Renal pelvis (tissue), 1 donor: ENCODE measurements at regions not wholly inside any gene's neighbourhood (a gene's known extent, or its start where the extent isn't known, plus 50 kb on each side); places are given as distances from the start of the nearest gene placed in this dataset.
A peak's percentile ranks its signal among the peaks of the same experiment; 100 is the strongest.

Experiments used
- DNase-seq: peaks from one replicate; pipeline ENCODE4 v3.0.0-alpha.2; 2013

DNA sequence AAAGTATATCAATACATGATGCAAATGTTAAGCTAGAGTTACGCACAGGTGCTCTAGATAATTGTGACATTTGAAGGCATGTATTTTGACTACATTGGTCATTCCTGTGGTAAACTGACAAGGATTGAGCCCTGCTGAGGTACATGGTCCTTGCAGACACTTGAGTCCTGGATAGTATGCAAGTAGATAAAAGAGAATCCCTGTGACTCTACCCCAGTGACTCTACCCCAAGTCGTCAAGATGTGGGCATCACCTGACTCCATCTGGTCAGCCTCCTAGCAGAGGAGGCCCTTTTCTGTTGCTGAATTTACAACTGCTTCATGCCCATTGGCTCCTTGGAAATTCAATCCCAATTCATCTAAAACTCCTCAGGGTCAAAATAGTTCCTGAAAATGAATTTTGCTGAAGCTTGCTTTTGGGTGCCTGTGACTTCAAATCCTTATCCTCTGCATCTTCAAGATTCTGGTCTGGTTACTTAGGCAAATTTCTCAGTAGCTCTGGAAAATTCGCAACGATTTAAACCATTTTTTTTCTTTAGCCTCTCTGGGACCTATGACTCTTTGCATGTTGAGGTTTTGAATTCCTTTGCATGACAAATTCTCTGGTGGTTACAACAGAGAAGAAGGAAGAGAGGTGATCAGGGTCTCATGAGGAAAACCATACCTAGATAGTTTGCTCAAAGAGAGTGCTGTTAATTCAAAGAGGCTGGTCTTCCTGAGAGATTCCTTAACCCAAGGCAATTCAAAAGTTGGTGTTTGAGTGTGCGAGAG is 422.1 kb downstream of the FGF9 start:
- DNase-seq: no peak

DNA sequence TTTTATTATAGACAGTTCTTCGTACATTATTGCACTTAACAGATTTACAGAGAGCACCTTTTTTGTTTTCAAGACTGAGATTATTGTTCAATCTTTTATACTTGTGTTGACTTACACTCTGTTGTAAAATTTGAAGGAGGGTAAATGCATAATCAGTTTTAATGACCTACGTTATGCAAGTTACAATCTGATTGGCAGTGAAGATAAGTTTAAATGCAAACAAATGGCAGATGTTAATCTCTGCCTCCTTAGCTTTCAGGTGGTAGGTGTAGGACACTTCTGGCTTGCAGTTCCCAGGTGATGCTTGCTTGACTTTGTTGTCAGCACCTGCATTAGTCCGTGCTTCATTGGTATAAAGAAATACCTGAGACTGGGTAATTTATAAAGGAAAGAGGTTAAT is 424.9 kb downstream of the FGF9 start:
- DNase-seq: no peak

DNA sequence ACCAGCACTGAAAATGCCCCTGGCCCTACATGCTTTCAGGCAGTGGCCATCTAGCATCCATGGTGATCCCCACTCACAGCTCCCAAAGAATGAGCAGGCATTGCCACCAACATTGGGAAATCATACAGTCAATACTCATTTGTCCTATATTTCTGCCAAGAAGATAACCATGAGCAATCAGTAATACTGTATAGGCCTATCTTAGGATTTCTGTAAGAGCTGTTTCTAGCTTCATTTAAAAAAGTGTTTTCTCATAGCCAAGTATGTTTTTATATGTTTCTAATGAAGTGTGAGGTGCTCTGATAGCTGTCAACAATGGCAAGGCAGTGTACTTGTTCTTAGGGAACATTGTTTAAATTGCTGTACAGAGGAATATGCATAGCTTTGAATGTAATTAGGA is 428.7 kb downstream of the FGF9 start:
- no peak for DNase-seq

DNA sequence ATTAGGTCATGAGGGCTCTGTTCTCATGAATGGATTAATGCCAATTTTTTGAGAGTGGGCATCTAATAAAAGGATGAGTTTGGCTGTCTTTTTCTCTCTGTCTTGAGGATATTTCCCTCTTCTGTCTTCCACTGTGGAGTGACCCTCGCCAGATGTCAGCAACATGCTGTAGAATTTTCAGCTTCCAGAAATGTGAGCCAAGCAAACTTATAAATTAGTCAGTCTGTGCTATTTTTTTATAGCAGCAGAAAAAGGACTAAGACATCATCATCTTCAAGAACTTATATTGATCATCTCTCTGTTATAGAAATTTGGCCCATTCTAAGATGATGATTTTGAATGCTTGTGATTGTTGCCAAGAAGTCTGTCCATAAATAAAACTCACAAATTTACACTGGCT is 431.4 kb downstream of the FGF9 start:
- DNase-seq: no peak

DNA sequence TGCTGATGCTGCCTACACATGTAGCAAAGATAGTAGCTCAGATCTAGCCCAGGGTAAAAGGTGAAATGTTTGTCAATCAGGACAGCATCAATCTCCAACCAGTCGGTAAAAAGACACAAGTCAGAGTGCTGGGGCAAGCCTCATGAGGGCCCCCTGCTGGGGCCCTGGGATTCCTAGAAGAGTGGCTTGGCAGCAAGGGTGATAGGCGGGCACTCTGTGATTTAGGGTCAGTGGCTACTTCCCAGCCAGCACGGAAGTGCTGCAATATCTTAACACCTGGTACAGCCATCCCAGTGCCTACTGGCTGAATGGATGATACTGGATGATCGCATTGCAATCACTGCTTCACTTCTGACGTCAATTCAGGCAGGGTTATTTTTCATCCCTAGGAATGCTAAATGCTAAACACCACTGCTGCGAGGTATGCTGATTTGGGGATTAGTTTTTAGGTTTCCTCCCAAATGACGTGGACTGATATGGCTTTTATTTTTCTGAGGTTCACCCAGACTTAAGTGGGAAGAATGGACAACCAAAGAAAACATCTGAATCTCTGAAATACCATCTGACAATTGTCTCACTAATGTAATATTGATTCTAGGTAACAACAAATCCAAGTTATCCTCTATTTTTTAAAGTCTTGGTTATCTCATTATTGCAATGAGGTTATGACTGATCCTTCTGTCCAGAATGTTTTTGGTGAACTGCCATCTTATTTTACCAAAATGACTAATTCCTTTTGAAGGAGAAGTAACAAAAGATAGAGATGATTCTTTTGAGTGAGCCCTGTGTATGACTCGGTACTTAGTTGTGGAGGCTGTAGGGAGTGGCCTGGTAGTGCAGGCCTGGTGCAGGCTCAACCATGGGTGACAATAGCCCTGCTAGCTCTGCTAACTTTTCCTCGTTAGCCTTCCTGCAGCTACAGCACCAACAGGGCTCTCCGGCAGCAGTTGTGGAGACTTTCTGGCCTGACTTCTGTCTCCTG is 432.5 kb downstream of the FGF9 start:
- DNase-seq: no peak

DNA sequence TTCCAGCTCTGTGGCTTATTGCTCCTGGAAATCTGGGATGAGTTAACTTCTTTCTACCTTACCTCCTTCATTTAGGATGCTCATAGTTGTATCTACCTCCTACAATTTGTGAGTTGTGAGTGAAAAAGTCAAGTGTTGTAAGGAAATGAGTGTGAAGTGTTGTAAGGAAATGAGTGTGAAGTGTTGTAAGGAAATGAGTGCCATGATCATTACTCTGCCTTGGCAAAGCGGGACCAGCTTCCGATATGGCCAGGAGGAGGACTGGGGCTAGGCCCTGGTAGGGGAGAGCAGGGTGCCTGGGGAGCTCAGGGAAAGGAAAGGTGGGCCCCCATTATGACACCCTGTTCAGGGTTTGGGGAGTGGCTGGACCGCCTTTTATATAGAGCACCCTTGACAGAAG is 435.2 kb downstream of the FGF9 start:
- no peak for DNase-seq

DNA sequence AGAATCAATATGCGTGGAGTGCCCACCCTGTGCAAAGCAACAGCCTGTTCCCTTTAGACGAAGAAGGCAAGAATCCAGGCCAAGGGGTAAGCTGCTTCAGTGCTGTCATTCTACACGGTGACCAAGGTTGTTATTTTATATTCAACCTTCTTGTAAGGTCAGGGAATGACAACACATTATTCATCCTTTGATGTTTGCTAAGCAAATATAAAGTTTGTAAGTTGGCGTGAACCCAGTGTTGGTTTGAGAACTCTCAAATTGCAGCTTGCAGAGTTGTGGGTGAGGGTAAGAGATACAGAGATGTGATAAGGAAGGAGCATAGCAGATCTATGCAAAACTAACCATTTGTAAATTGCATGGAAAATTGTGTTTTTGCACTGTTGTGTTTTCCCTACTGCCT is 436.7 kb downstream of the FGF9 start:
- DNase-seq: no peak

DNA sequence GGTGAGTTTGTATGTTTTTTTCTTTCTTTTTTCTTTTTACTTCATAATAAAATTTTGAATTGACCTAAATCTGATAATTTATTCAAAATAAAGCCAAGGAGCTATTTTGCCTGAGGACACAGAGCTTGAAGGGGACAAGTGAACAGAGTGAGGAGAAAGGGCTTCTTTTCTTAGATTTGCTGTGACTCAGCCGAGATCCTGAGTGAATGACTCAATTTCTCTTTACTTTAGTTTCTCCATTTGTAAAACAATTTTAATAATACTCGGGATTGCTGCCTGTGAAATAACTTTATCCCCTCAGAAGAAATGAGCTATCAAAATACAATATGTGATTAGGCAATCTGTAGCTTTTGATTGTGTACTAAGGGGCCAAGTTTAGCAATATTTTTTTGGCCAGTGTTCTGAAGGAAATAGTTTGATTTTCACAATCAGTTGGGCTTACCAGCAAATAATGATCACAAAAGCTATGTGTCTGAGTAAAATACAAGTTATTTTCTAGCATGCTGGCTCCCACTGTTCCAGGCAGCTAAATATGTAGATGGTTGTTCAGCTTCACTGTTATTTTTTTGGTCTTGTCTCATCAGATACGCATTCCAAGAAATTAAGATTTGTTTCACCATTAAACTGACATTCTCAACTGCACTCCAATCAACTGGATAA is 437.5 kb downstream of the FGF9 start:
- DNase-seq: no peak

DNA sequence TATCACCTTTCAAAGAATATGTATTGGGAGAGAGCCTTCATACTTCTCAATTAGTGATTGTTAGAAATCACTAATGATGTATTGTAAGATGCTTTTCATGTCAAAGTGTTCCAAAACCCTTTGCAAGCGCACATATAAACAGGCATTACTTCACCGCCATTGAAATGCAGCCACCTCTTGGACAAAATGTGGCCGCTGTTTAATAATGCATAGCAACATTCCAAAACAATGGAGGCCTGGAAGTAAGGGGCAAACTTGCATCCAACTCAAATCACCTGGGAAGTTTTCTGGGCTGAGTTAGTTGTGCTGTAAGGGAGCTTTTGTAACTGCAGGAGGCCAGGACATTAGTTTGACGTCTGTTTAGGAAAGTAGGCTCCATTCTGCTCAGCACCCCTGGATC is 438.1 kb downstream of the FGF9 start:
- DNase-seq: no peak

DNA sequence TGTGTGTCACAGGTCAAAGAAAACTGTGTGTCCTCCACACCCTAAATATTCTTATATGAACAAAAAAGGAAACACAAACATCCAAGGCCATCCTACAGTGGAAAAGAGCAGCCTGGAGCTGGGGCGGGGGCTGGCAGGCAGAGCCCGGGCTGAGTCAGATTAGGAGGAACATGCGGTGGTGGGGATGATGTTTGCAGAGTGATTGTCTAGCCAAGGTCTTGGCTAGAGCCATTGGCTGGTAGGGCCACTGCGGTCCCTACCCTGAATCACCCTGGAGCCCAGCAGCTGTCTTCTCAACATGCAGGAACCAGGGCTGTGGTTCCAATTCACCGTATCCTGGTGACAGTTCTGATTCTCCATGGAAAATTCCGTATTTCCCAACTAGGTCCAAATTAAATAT is 439.5 kb downstream of the FGF9 start:
- no peak for DNase-seq

DNA sequence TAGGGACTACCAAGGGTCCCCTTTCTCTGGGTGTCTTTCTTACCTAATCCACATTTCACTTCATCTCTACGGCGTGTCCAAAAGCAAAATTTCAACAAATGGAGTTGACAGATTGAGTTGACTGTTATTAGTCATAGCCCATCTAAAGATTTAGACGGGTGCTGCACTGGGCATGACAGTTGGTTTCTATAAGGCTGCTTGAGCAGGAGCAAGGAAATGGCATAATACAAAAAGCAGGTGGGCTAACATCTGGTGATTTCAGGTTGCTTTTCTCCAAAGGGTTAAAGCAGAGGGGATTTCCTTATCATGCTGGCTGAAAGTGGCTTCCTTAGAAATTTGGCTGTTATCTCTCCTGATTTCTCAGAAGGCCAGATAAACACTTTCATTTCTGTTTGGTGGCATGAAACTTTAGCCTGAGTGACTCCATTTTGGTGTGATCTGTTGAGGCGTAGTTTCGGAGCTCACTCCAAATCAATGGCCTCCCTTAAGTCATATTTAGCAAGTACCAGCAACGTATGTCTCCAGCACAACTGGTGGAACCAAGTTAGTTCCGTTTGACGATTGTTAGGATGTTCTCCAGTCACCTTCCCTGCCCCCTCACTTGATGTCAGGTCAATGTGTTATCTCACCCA is 440.4 kb downstream of the FGF9 start:
- no peak for DNase-seq

DNA sequence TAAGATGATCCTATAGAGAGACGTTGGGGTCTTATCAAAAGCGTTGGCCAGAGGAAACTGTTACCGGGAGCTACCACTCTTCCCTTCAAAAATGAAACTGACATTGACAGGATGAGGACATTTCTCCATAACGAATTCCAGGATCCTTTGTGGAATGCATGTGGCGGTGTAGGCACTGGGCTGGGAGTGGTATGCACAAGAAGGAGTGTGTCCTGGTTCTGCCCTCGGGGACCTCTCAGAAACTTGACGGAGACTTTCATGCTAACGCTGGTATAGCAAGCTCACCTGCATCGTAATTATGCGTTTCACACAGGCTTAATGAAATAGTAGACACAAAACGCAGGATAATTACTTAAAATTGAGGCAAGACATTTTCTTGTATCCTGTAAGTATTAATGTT is 441.1 kb downstream of the FGF9 start:
- no peak for DNase-seq

DNA sequence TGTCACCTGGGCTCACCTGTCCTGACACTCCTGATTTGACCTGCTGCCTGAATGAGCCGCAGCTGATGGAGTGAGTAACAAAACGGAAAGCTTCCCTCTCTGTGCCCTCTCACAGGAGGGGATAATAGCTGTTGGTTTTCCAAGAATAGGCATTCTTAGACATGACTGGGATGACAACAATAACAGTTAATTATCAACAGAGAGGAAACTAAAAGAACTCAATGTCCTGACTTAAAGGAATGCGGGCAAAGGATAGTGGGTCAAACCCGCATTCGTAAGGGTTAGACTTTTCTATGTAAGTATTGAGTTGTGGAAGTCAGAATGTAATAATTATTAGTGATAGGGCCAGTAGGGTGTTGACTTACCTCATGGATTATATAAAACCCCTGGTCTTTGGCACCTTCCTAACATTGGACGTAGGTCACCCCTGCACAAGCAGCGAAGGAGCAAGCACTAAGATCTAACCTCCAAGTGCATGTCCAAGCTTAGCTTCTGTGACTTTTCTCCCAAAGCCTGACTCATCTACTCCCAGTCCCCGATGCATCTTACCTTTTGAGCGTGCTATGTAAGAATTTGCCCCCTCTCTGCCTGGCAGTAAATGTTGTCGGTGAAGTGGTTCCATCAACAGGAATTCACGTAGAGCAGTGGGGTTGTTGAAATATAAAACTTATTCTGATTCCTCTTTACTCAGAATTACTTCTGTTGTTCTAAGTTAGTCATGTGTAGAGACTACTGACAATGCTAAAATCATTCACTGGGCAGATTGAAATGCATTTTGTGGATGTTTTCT is 442.3 kb downstream of the FGF9 start:
- DNase-seq: no peak

DNA sequence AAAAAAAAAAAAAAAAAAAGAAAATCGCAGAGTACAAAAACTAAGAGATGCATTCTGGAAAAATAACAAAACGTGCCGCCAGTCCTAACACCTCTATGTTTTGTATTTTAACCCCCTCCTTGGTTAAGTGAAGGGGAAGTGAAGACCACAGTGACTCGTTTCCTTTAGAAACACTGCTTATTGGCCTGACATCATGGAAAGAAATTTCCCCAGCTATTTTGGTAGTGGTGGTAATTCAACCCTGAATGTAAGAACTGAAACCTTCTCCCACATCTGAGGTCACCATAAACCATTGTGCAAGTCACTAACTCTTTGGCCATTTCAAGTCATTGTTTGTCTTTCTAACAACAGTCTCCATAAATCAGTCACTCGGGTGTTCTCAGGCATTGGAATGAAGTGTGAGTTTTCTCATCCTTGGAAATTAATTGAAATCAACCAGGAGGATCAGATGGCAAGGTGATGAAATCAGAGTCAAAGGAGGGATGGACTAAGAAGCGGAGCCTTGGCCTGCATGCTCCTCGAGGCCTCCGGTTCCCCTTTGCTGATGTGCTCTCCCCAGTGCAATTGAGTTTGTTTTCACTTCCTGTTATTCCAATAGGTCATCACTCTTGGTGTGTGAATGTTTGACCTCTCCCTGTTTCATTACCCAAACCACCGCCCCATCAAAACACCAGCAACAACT is 443.9 kb downstream of the FGF9 start:
- peak; percentile 93 for DNase-seq

DNA sequence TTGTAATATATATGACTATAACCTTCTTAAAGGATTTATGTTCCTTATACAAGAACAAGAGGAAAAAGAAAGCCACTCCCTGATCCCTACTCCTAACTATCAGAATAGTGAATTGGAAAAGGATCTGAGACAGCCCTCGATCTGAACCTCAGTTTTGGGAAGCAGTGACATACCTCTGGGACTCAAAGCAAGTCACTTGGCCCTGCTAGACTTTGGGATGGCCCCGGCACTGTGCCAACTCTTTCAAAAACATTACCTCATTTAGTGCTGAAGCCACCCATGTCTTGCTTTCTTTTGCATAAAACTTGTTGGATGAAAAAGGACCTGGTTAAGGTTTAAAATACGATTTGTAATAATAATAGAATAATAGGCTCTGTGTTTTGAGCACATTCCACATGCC is 447.3 kb downstream of the FGF9 start:
- DNase-seq: no peak

DNA sequence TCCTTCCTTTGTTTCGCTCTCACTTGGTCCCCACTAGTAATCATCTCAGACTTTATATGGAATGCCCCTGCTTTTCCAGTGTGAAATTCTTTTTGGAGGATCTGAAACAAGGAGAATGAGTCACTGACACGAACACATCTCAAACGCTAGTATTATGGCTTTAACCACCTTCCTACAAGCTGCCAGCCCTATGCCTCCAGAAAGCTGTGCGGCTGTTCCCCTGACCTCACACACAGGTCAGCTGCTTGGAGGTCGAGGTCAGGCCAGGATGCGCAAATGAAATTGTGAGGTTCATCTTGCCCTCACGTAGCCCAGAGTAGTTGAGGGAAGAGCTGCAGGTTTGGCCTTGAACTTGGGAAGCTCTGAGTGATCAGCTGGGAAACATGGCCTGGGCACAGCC is 449.8 kb downstream of the FGF9 start:
- no peak for DNase-seq

DNA sequence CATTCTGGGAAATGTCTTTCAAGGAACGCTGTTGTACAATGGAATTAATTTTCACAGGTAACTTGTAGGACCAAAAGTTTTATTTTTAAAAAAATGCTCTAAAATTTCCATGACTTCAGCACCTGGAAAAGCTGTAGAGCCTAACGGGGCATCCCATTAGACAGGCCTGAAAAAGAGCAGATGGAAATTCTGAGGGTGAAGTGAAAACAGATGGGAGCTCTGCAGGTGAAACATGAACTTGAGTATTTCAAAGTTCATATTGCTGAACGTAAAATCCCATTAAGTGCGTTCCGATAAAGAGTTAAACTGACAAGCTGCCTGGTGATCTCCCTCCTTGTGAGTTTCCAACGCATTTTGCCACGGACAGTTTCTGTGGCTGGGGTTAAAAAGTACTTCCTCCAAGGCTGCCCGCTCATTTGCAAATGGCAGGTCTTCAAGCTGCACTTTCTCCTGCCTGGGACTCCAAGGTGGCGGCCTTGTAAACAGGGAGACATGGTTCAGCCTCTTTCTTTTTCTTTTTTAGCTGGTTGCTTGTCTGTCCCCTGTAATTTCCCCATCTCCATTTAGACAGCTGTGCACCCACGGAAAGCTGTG is 450.4 kb downstream of the FGF9 start:
- DNase-seq: no peak

DNA sequence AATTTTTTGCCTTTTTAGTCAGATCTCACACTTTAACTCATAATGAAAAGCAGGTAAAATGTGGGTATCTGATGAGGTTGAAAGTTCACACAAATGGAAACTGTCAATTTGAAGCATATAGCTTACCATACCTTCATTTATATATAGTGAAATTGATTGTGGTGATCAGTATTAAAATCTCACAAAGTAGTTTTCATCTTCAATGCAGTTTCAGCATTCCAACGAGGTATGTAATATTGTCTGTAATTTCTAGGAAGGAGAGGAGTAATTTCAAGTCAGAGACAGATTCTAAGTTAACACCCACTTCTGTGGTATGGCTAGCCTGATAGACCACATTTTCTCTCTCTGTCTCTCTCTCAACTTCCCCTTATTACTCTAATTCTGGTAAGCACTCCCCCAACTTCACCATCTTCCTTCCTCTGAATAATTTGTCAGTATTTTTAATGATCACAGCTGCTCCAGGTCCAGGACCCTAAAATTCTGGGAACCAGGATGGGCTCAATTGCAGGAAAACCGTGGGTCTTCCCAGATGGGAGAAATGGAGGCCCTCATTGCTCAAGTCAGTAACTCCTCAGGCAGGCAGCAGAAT is 455.7 kb downstream of the FGF9 start:
- no peak for DNase-seq

DNA sequence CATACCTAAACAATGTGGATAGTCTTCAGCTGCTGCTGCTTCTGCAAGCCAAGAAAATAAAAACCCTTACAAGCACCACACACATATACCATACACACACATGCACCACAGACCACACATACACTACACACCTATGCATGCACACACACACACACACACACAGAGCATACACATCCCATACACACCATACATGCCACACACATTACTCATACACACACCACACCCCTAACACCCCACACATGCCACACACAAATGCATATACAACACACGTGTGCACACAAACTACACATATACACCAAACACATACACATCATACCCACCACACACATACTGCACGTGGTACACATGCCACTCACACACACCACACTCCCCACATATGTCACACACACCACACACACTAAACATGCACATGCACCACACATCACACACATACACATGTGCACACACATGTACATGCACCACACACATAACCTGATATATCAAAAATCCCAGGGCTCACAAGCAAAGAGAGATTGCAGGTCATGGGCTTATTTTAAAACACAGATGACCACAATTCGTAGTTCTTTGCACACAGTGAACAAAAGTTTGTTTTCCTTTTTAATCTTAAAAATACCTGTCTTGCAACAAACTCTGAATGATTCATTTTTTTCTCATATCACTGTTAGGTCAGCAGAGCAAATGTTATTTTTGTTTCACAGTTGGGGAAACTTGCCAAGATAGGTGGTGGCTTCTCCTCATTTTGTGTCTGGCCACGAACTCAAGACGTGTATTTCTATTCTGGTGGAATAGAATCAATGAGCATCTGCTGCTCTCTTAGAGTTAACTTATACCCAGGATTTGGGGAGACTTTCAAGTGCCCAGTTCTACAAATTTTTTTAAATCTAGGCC is 456.6 kb downstream of the FGF9 start:
- no peak for DNase-seq
